Endodermal cell (in vitro differentiated cells): ENCODE measurements at regions not wholly inside any gene's neighbourhood (a gene's known extent, or its start where the extent isn't known, plus 50 kb on each side); places are given as distances from the start of the nearest gene placed in this dataset.

Experiments
- DNase-seq: peaks from one replicate; pipeline ENCODE4 v3.0.0-alpha.2; 2017
- H3K27ac ChIP-seq: 2 replicates; pipeline ENCODE4 v1.5.1; 2013; ENCODE audit warnings: mild to moderate bottlenecking, low read depth, low read length, moderate library complexity
- H3K27me3 ChIP-seq: 2 replicates; pipeline ENCODE4 v1.6.1; 2013; ENCODE audit warnings: mild to moderate bottlenecking, low read length, moderate library complexity; ENCODE audit not compliant: insufficient read depth, control insufficient read depth, poor library complexity, severe bottlenecking
- H3K36me3 ChIP-seq: 2 replicates; pipeline ENCODE4 v1.7.0; 2013; ENCODE audit warnings: mild to moderate bottlenecking, low read length, moderate library complexity; ENCODE audit not compliant: control insufficient read depth, insufficient read depth
- H3K4me1 ChIP-seq: one replicate; pipeline ENCODE4 v1.7.0; 2013; ENCODE audit warnings: low read length; ENCODE audit not compliant: control insufficient read depth, insufficient read depth
- H3K4me3 ChIP-seq: 2 replicates; pipeline ENCODE4 v1.5.1; 2013; ENCODE audit warnings: mild to moderate bottlenecking, low read length, moderate library complexity
- H3K9ac ChIP-seq: 2 replicates; pipeline ENCODE4 v1.6.1; 2013; ENCODE audit warnings: mild to moderate bottlenecking, low read length, moderate library complexity; ENCODE audit not compliant: poor library complexity, severe bottlenecking; ENCODE audit errors: extremely low read depth
- H3K9me3 ChIP-seq: 2 replicates; pipeline ENCODE4 v1.6.1; 2013; ENCODE audit warnings: mild to moderate bottlenecking, low read length, moderate library complexity; ENCODE audit not compliant: control insufficient read depth
- H3K27ac Mint-ChIP-seq: 2 replicates; pipeline ENCODE4 v1.8.0; 2020; ENCODE audit warnings: mixed read lengths
- H3K27me3 Mint-ChIP-seq: 2 replicates; pipeline ENCODE4 v1.8.0; 2021; ENCODE audit warnings: mild to moderate bottlenecking, mixed read lengths; ENCODE audit not compliant: insufficient read depth
- H3K36me3 Mint-ChIP-seq: 2 replicates; pipeline ENCODE4 v1.8.0; 2020; ENCODE audit warnings: low read depth, mixed read lengths
- H3K4me1 Mint-ChIP-seq: 2 replicates; pipeline ENCODE4 v1.8.0; 2020; ENCODE audit warnings: mixed read lengths
- H3K4me3 Mint-ChIP-seq: 2 replicates; pipeline ENCODE4 v1.8.0; 2020; ENCODE audit warnings: mild to moderate bottlenecking, moderate library complexity, mixed read lengths
- H3K9me3 Mint-ChIP-seq: 2 replicates; pipeline ENCODE4 v1.8.0; 2020; ENCODE audit warnings: mild to moderate bottlenecking, mixed read lengths
- CTCF ChIP-seq: fragments of 200-600 bp; sonication (generic); conservative IDR thresholded peaks from 2 replicates; pipeline ENCODE4 v1.5.0; 2021; ENCODE audit warnings: antibody characterized with exemption, mild to moderate bottlenecking
- WGBS, 2 experiments: methylation state at CpG; one replicate each; pipeline versions ENCODE4 v1.1.5 to v1.1.7; 2013; ENCODE audit warnings: missing lambda C conversion rate in 2 of 2, mixed read lengths in 1 of 2; ENCODE audit not compliant: insufficient coverage in 1 of 2, insufficient read length in 1 of 2; 5-methylcytosine and 5-hydroxymethylcytosine counted together

- Mint-ChIP-seq H3K27ac (no peak overlapping the region), H3K4me1 (no peaks in the 10 kb centered on the region), H3K9me3 (peaks cover 1% of the 10 kb centered on the region), H3K27me3 (peaks cover 4% of the 10 kb centered on the region), H3K36me3 (no peaks in the 10 kb centered on the region), H3K4me3 (no peak overlapping the region)
- no peaks in the 10 kb centered on the region for H3K4me1 ChIP-seq
- H3K27me3 ChIP-seq: no peaks in the 10 kb centered on the region
- DNase-seq: peak; percentile 34
- TF ChIP-seq CTCF: no peak
- no peaks in the 10 kb centered on the region for H3K36me3 ChIP-seq
- H3K9ac ChIP-seq: no peak overlapping the region
- no peak overlapping the region for H3K27ac ChIP-seq
- no peaks in the 10 kb centered on the region for H3K9me3 ChIP-seq
- no peak overlapping the region for H3K4me3 ChIP-seq
- 94 to 96% methylated on average over 2 to 3 of the region's 3 CpGs for WGBS, 2 experiments
These were observed 353.6 kb downstream of the NPHP4 start for GRCh38 chr1:5638582-5638981.

DNA sequence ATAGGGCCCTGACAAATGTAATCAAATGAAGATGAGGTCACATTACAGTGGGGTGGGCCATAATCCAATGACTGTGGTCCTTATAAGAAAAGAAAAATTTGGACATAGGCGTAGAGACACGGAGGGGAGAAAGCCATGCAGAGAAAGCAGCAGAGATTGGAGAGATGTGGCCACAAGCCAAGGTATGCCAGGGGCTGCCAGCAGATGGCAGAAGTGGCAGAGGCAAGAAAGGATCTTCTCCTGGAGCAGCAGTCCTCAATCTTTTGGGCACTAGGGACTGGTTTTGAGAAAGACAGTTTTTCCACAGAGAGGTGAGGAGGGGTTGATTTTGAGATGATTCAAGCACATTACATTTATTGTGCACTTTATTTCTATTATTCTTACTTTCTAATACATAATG, 355.1 kb downstream of the NPHP4 start:
- no peak overlapping the region for H3K27ac Mint-ChIP-seq
- Histone ChIP-seq H3K36me3 (no peaks in the 10 kb centered on the region), H3K9ac (no peak overlapping the region), H3K27ac (no peak overlapping the region), H3K9me3 (no peaks in the 10 kb centered on the region), H3K4me3 (no peak overlapping the region), H3K4me1 (no peaks in the 10 kb centered on the region), H3K27me3 (no peaks in the 10 kb centered on the region)
- H3K9me3 Mint-ChIP-seq: peaks cover 1% of the 10 kb centered on the region
- WGBS, 2 experiments: 88 to 100% methylated on average over 2 of the region's 2 CpGs
- no peaks in the 10 kb centered on the region for H3K36me3 Mint-ChIP-seq
- peaks cover 4% of the 10 kb centered on the region for H3K27me3 Mint-ChIP-seq
- DNase-seq: peak; percentile 68
- no peak overlapping the region for H3K4me3 Mint-ChIP-seq
- peak; percentile 67 for TF ChIP-seq CTCF
- H3K4me1 Mint-ChIP-seq: no peaks in the 10 kb centered on the region

DNA sequence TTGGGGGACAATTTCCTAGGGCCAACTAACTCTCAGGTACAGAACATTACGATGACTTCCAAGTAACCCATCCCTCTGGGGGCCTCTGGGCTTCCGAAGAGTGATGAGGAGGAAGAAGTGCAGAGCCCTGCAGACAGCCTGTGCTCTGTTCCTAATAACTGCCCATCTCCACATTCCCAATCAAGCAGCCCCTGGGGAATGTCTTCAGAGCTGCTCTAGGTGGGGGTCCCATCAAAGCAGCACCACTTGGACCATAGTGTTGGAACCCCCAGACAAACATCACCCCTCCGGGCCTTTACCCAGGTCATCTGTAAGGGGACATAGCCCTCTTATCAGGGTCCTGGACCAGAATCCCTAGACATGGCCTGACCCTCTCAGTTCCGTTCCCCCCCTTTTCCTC, 357.3 kb downstream of the NPHP4 start:
- Histone ChIP-seq H3K9ac (no peak overlapping the region), H3K27ac (no peak overlapping the region), H3K9me3 (no peaks in the 10 kb centered on the region), H3K27me3 (no peaks in the 10 kb centered on the region), H3K36me3 (no peaks in the 10 kb centered on the region), H3K4me3 (no peak overlapping the region), H3K4me1 (no peaks in the 10 kb centered on the region)
- H3K4me3 Mint-ChIP-seq: no peak overlapping the region
- no peak for DNase-seq
- H3K4me1 Mint-ChIP-seq: no peaks in the 10 kb centered on the region
- 80 to 93% methylated on average over 2 to 4 of the region's 4 CpGs for WGBS, 2 experiments
- peaks cover 1% of the 10 kb centered on the region for H3K9me3 Mint-ChIP-seq
- TF ChIP-seq CTCF: no peak
- H3K27me3 Mint-ChIP-seq: peaks cover 4% of the 10 kb centered on the region
- H3K36me3 Mint-ChIP-seq: no peaks in the 10 kb centered on the region
- H3K27ac Mint-ChIP-seq: no peak overlapping the region
